ENCODE measurements at regions not wholly inside any gene's neighbourhood (a gene's known extent, or its start where the extent isn't known, plus 50 kb on each side); places are given as distances from the start of the nearest gene placed in this dataset.

- intact Hi-C loops (cut with micrococcal nuclease) (no loop called here), in situ Hi-C loops (cut with MboI) (no loop called here)
- WGBS (ENCODE audit: insufficient coverage, low coverage, missing lambda C conversion rate) = 27% methylated on average over 49 of the region's 91 CpGs
- Histone ChIP-seq H2AFZ (ENCODE audit: low read depth, low read length) (no peak overlapping the region), H3K79me2 (ENCODE audit: control insufficient read depth, insufficient read depth, low read length) (no peaks in the 10 kb centered on the region), H4K20me1 (replicated peaks; ENCODE audit: control insufficient read depth, insufficient read depth, low read length) (no peaks in the 10 kb centered on the region), H3K27me3 (ENCODE audit: control insufficient read depth in 2 of 2, insufficient read depth in 2 of 2, low read length in 2 of 2) (peaks cover 3 to 43% of the 10 kb centered on the region in 2 experiments), H3K27ac (ENCODE audit: extremely low read depth, low read depth, low read length) (no peak overlapping the region), H3K4me2 (ENCODE audit: insufficient read depth, low read length) (no peak overlapping the region), H3K4me3 (no peak overlapping the region), H3K9ac (ENCODE audit: insufficient read depth in 1 of 2, low read depth in 2 of 2, low read length in 2 of 2) (no peak overlapping the region), H3K9me3 (replicated peaks; ENCODE audit: control insufficient read depth, insufficient read depth, low read depth, low read length) (no peaks in the 10 kb centered on the region), H3K9me1 (ENCODE audit: control insufficient read depth, insufficient read depth, low read length) (no peaks in the 10 kb centered on the region), H3K36me3 (ENCODE audit: control insufficient read depth, insufficient read depth, low read length) (no peaks in the 10 kb centered on the region), H3K4me1 (replicated peaks in 1 of 2; ENCODE audit: control insufficient read depth in 2 of 2, insufficient read depth in 2 of 2, low read length in 2 of 2) (peaks cover 0 to 5% of the 10 kb centered on the region in 2 experiments; a peak in 1 of 5 replicates)
- CTCF ChIA-PET (ENCODE audit: low intra/inter-chr PET ratio) = no interaction called here
- no TSS peak for BruUV-seq (replicated peaks)
- POLR2A ChIA-PET = no interaction called here
- ATAC-seq = no peak
- no peak for FAIRE-seq
- no peak for DNase-seq (ENCODE audit: extremely low read depth in 1 of 4, low spot score in 3 of 4)
- no peak for TF ChIP-seq SNRNP70 (optimal IDR thresholded peaks at IDR 0.05; ENCODE audit: low read depth, low read length)
- no peak for TF ChIP-seq KLF10 (CRISPR knock-in tag; IDR thresholded peaks at IDR 0.05)
- no peak for TF ChIP-seq RERE (CRISPR knock-in tag; IDR thresholded peaks at IDR 0.05; ENCODE audit: borderline replicate concordance)
- TF ChIP-seq NFYB (IDR thresholded peaks at IDR 0.05; ENCODE audit: extremely low read depth, insufficient read length) = no peak
- no peak for TF ChIP-seq DACH1 (IDR thresholded peaks at IDR 0.05; ENCODE audit: partially characterized antibody)
- no peak for TF ChIP-seq MTA1 (IDR thresholded peaks at IDR 0.05; ENCODE audit: borderline replicate concordance)
- no peak for TF ChIP-seq ZFP91 (CRISPR knock-in tag; IDR thresholded peaks at IDR 0.05)
- no peak for TF ChIP-seq YY1 (IDR thresholded peaks at IDR 0.05; ENCODE audit: borderline replicate concordance in 1 of 3, control insufficient read depth in 1 of 3, extremely low read depth in 1 of 3, insufficient read depth in 3 of 3, insufficient read length in 1 of 3, insufficient replicate concordance in 2 of 3, low read depth in 1 of 3, low read length in 2 of 3)
- no peak for TF ChIP-seq BRD9 (IDR thresholded peaks at IDR 0.05; ENCODE audit: low read depth, partially characterized antibody)
- TF ChIP-seq ZBTB9 (CRISPR knock-in tag; IDR thresholded peaks at IDR 0.05) = no peak
- no peak for TF ChIP-seq ZNF23 (CRISPR knock-in tag; IDR thresholded peaks at IDR 0.05)
- no peak for TF ChIP-seq IRF2 (CRISPR knock-in tag; IDR thresholded peaks at IDR 0.05)
- TF ChIP-seq RBM39 (optimal IDR thresholded peaks at IDR 0.05; ENCODE audit: low read depth, low read length) = no peak
- TF ChIP-seq NR3C1 (CRISPR knock-in tag; IDR thresholded peaks at IDR 0.05) = no peak
Observed at GRCh38 chr21:31558189-31558961, 101.1 kb upstream of the SOD1 start.
